NCI-H2227 (cell line): ENCODE measurements at regions not wholly inside any gene's neighbourhood (a gene's known extent, or its start where the extent isn't known, plus 50 kb on each side); places are given as distances from the start of the nearest gene placed in this dataset.
"Not testable (repeated sequence)": the region's sequence is repeated elsewhere in the genome, so short reads cannot be mapped to it uniquely, and the experiment has no call there.

Experiments used
- DNase-seq: peaks from one replicate; lab custom pipeline; 2025; ENCODE audit not compliant: unreplicated experiment; lab: John Stamatoyannopoulos, UW

DNA sequence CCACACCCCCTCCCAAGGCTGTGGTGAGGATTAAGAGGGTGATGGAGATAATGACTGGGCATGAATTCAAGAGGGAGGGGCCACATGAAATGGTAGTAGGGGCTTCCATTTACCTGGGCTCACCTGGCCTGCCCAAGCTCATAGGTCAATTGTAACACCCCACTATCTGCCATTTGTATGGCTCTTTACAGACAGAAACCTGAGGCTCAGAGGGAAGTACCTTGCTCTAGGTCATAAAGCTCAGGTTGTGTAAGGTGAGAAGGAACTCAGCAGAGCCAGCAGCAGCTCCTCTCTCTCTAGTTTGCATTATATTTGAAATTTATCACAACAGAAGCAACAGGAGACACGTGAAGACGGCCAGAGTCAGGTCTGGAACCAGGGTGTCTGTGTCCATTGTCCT lies 133.4 kb upstream of the ALDH1B1 start:
- DNase-seq = no peak

DNA sequence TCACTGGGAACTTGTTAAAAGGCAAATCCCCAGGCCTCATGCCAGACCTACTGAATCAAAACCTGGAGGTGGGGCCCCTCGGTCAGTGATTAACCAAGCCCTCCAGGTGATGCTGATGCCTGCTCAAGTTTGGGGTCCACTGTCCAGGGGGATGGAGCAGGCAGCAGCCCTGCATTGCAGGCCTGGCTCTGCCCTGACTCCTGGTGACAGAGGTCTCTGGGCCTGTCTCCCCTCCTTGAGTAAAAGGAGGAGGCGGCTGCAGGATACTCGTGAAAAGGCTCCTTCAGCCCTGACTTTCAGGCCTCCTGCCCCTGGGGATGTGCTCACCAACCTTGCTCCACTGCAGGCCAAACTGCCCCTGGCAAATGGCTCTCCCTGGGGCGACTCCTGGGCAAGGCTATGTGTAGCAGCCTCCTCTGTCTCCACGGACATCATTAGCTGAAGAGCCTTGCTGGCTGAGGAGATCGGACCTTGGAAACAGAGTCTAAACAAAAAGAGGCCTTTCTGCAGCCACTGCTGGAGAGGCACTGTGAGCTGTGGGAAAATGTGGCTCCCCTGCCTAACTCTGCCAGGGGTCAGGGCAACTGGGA lies 134.8 kb upstream of the ALDH1B1 start:
- DNase-seq = no peak

DNA sequence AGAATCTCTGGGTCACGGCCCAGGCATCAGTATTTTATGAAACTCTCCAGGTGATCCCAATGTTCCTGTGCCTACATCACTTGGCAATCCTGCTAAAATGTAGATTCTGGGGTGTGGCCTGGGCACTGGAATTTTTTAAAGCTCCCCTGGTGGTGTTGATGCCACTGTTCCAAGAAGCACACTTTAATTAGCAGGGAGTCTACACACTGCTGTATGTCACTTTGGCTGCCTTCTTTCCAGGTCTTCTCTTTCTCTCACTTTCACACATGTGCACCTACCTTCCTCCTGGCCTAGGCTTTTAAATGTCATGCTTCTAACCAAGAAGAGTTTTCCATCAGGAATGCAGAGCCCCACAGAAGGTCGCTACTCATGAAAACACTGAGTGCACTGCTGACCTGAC lies 136.0 kb upstream of the ALDH1B1 start:
- DNase-seq = no peak

DNA sequence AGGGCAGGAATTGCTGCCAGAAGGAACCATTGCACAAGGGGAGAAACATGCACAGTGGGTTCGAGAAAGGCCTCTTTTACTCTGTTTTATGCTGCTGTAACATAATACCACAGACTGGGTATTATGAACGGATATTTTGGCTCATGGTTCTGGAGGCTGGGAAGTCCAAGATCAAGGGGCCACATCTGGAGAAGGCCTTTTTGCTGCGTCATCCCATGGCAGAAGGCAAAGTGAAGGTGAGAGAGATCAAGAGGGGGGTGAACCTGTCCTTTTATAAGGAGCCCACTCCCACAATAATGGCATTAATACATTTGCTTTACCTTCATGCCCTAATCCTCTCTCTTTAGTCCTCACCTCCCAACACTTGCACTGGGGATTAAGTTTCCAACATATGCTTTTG lies 136.9 kb upstream of the ALDH1B1 start:
- DNase-seq = no peak

DNA sequence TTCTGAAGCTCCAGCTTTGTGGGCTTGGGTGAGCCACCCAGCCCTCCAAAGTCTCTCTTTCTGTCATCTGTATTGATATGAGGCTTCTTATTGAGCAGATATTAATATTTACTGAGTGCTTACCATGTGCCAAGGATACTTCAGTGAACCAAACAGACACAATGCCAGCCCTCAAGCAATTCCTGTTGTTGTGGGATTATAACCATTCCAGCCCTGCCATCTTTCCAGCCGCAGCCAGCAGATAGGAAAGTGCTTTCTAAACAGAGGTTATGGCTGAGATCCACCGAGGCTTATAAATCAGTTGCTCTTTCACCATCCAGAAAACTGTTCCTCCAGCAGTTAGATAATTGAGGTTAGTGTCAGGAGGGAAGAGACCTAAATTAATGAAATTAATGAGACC lies 137.7 kb upstream of the ALDH1B1 start:
- no peak for DNase-seq

DNA sequence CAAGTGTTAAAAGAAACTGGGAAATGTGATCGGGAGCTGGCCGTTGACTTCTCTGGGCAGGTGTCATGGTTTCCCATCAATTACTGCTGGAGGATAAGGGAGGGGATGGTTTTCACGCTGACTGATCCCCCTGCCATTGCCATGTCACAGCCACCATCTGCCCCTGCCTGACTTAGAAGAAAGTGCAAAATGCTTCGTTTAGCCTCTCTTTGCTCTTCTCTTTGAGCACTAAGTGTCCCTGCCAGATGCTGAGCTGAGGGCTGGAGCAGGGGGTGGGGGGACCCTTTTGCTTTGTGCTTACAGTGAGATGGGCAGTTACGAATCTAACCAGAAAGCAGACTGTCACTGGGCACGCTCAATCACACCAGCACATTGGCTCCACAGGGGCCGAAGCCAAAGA lies 138.4 kb upstream of the ALDH1B1 start:
- DNase-seq = peak; percentile 17

DNA sequence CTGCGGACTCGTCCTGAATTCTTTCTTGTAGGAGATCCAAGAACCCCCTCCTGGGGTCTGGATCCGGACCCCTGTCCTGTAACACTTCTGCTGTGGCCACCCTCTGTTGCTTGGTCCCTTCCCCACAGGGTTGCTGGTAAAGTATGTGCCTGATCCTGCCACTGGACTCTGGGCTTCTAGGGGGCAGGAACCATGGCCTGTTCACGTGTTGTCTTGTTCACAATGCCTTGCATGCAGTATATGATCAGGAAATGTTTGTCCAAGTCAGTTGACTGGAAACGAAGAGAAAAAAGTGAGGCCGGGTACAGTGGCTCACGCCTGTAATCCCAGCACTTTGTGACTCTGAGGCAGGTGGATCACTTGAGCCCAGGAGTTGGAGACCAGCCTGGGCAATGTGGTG lies 139.3 kb upstream of the ALDH1B1 start:
- no peak for DNase-seq

DNA sequence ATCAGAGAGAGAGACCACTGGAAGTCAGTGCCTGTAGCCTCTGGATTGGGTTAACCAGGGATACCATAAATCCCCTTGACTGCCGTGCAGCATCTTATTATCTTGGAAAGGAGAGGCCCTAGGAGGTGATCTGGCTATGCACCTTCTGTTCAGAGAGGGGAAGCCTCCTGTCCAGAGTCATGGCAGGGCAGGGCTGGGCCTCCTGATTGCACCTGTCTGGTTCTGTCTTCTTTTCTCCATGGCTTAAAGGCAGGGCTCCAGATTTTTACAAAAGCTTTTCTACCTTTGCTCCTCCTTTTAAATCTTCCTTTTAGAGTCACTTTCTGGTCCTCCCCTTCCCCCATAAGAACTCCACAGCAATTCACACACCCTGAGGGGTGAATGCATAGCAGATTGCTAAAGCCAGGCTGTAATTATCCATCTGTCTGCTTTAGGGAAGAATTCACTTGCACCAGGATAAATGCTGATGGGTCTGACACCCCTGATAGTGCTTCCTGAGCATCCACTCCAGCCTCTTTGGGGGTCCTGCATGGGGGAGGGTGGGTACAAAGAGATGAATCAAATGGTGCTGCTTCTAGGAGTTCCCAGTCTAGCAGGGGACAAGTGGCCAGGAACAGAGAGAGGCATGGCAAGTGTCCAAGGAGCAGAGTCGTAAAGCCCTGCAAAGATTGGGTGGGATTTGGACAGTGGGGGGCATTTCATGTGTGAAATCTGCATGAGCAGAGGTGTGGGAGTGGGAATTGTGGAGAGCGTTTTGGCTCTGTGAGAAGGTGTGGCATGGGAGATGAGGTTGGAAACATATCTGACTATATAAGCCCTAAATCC lies 141.3 kb upstream of the ALDH1B1 start:
- peak; percentile 78 for DNase-seq

DNA sequence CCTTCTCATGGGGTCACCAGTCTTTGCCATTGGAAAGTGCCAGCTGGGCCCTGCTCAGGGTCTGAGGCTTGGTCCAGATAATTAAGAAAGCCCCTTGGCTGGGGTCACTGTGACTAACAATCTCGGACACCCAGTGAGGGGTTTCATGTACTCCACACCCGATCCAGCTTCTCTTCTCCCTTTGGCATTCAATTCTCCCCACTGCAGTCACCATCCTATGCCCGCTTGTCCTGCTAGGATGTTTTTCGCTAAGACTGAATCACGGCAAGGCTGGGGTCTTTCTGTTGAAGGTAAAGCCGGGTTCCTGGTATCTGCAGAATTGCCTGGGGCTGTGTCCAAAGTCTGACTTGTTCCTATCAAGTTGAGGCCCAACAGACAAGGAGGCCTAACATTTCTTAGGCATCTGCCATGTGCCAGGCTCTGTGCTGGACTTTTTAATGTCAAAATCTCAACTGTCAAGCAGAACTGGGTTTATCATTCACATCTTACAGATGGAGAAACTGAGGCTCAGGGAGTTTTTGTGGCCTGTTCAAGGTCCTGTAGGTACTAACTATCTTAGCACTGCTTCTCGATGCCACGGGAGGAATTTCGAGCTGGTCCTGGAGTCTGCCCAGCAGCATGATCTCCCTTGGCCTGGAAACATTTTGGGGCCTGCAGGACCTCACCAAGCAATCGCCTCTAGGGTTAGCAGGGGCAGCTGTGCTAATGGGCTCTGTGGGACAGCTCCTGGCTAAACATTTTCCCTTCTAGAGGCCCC lies 142.0 kb upstream of the ALDH1B1 start:
- DNase-seq = no peak

DNA sequence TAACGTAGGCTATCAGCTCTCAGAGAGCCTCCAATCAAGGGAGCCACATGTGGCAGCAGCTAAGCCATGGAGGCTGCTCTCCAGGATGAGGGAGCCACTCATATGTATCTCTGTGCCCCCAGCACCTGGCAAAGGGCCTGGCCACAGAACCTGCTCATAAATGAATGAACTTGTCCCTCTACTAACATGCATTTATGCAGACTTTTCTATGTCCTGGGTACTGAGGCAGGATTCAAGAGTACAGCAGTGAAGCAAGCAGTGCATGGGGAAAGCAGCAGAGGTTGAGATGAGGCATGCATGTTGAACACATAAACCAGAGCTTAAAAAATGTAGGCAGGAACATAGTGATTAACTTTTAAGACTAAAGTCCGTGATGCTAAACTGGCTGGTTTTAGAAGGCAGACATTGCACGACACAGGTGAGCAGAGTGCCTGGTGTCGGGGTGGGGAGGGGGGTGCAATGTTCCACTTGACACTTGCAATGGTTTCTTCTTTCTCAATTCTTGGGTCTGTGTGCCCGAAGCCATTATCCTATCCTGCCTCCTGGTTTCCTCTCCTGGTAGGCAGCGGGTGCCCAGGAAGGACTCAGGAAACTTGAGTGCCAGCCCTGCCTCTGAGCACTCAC lies 142.8 kb upstream of the ALDH1B1 start:
- DNase-seq = no peak

DNA sequence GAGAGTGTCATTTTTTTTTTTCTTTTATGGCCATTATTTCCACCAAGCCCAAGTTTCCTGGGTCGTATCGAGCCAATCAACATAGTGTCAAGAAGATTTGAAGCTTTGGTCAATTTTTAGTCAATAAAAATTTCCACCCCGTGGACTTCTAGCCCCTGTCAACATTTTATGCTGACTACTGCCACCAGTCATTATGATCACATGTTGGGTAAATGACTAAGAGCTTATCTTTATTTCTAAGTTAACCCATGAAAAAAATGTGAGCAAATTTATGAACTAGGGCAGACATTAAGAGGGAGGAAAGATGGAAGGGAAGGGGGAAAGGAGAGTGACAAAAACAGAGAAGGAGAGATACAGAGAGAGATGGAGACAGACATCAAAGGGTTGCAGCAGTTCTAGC lies 143.5 kb upstream of the ALDH1B1 start:
- no peak for DNase-seq

DNA sequence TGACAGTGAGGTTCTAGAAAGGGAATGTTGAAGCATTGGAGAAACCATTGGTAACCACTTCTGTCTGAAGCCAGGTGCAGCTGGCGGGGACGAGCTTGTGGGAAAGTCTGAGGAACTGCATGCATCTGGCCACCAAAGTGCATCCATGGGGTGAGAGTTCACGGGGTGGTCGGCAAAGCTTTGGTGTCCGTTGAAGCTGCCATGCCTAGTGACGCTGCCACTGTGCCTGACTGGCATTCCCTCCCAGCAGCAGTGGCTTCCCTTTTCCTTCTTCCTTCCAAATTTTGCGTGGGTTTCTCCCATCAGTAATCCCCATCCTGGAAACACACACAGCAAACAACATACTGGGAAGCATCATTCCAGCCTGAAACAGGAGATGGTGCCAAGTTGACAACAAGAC lies 145.7 kb upstream of the ALDH1B1 start:
- DNase-seq = no peak

DNA sequence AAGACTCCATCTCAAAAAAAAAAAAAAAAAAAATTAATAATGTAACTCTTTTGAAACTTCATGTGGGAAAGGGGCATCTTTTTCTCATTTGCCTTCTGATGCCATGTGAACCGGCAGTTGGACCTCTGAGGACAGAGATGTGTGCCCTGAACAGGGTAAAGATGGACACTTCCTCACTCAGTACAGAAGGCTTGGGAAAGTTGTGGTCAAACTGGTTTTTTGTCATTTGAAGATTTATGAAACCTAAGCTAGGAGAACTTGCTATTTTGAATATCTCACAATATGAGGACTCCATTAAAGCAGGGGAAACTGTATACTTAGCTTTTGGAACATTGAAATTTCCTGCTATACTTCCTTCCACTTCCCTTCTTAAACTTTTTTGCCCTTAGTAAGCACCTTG lies 147.5 kb upstream of the ALDH1B1 start:
- DNase-seq = no peak

DNA sequence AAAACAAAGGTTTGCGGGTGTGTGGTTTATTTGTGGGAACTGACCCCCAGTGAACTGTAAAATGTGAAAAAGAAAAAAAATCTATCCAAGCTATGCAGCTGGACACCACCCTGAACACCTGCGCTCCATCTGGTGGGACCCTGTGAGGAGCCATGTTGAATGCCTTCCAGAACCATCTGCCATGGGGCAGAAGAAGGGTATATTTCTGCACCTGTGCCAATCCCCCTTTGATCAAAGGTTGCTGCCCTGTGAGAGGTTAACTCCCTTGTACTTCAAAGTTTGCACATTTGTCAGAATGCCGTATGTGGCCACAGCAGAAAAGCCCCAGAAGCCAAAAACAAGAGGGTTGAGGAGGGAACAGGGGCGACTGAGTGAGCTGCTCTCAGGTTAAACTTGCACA lies 148.5 kb upstream of the ALDH1B1 start:
- DNase-seq = no peak

DNA sequence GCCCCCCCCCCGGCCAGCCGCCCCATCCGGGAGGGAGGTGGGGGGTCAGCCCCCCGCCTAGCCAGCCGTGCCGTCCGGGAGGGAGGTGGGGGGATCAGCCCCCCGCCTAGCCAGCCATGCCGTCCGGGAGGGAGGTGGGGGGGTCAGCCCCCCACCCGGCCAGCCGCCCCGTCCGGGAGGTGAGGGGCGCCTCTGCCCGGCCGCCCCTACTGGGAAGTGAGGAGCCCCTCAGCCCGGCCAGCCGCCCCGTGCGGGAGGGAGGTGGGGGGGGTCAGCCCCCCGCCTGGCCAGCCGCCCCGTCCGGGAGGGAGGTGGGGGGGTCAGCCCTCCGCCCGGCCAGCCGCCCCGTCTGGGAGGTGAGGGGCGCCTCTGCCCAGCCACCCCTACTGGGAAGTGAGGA lies 150.4 kb upstream of the ALDH1B1 start:
- DNase-seq = not testable (repeated sequence)

DNA sequence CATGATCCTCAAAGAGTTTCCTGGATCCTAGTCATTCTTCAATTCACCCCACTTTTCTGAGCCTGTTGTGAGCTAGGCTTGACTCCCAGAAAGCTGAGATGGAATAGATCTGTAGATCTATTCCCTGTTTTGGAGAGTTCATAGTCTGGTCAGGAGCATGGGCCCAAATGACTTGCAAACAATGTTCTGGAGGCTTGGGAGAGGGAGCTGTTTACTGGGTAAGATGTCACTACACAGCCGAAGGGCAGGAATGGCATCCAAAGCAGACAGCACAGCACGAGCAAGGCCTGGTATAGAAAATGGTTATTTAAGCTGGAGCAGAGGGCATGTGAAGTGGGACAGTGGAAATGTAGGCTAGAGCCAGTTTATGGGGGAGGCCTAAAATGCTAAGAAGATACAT lies 152.5 kb upstream of the ALDH1B1 start:
- no peak for DNase-seq

DNA sequence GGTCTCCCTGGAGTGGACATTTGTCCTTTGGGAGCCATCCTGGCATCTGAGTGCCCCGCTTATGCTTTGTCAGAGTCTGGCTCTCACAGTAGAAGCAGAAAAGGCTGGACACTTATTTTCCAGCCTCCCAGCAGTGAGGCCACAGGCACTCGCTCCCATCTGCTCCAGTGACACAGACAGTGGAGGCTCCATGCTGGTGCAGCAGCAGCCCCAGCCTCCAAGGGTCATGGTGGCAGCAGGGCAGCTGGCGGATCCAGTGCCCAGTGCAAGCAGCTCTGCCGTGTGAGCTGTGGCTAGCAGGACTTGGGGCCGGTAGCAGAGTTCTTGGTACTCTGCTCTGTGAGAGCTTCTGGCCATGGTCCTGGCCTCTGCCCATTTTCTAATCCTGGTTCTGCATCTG lies 157.3 kb upstream of the ALDH1B1 start:
- no peak for DNase-seq

DNA sequence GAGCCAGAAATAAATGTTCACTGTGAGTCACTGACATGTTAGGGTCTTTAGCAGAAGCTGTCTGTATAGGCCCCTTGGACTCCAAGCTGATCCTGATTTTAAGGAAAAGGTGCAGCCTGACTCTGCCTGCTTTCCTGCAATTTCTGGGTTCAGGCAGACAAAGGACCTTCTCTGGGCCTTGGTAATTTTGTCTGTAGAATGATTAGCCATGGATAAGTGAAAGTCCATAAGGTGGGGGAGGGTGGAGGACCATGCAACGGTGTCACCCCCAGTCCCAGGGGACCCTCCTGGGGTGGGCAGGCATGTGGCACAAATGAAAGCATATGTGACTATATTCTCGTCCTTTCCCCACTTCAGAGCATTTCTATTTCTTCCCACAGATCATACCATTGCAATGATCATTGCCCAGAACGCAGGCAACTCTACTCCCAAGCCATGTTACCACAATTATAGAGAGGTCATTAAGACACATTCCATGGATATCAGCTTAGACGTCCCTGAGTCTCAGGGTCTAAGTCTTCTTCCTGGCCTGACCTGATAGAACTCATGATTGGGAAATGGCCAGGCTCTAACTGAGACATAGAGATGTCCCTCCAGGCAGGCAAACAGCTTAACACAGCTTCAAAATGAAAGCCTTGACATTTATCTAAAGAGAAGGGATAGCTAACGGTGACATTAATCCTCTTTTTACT lies 157.9 kb upstream of the ALDH1B1 start:
- no peak for DNase-seq

DNA sequence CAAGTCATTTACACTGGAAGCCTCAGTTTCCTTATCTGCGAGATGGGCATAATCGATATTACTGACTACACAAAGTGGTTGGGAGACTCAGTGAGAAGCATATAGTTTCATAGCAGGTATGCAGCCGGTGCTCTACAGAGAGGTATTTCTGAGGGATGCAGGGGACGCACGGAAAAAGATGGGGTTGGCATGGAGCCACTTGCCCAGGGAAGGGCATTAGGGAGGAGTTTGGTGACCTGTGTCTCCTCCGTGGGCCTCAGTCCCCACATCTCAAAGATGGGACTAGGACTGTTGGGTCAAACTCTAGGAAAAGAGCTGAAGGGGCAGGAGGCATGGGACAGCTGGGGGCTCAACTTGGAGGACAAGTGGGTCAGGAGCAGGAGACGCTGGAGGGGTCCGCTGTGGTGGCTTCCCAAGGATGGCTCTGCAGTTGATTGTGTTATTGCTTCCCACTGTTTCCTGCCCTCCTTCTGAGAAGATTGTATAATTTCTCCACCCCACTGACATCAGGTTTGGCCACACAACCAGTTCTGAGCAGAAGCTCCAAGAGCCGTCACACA lies 158.6 kb upstream of the ALDH1B1 start:
- DNase-seq = no peak

DNA sequence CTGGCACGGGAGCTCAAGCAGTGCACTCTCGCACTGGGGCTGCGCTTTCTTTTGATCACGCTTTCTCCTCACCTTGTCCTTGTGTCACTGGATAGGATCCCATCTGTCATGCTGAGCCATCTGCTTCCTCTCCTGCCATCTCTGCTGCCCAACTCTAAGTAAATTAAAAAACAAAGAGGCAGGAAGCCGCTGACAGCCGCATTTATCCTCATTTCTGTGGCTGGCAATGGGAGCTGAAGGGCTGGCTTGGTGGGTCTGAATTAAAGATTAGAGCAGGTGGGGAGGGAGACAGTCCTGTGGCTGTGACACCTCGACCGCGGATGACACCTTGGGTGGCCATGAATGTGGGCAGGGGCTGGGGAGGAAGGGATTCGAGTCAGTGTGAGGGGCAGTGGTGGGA lies 159.2 kb upstream of the ALDH1B1 start:
- no peak for DNase-seq

DNA sequence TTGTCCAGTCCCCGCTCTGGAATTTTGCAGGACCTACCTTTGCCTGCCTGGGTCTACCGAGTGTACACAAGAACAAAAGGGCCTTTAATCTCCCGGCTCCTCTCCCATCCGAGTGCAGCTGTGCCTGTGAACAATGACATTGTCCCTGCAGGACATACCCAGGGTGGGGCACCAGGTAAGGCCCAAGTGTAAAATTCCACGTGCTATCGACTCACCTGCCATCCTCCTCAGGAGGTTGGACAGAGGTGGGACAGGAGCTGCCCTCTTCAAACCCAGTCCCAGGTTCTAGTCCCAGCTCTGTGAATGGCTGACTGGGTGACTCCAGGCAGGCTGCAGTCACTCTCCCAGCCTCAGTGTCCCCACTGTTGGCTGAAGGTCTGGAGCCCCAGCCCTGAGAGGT lies 159.6 kb upstream of the ALDH1B1 start:
- no peak for DNase-seq
